ENCODE measurements at regions not wholly inside any gene's neighbourhood (a gene's known extent, or its start where the extent isn't known, plus 50 kb on each side); places are given as distances from the start of the nearest gene placed in this dataset.

GRCh38 chr13:78022164-78022877 lies 103.7 kb upstream of the EDNRB start:
- DNase-seq (ENCODE audit: low read depth), result peak; percentile 92

DNA sequence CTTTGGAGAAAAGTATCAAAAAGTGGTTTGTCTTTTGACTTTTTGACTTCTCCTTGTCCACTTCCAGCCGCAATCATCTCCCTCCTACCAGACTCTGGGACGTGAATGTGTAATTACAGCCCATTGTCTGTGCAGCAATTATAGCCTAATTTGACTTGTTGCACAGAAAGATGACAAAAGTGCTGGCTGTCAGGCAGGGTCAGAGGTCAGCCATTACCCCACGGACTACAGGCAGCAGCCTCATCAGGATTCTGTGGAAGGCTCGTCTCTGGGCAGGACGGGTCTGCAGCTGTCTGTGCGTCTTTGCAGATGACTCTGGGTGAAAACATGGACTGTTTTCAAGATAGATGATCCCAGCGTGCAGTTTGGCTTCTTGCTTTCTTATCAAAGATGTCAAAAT lies 102.2 kb upstream of the EDNRB start:
- DNase-seq (ENCODE audit: low read depth), result no peak

DNA sequence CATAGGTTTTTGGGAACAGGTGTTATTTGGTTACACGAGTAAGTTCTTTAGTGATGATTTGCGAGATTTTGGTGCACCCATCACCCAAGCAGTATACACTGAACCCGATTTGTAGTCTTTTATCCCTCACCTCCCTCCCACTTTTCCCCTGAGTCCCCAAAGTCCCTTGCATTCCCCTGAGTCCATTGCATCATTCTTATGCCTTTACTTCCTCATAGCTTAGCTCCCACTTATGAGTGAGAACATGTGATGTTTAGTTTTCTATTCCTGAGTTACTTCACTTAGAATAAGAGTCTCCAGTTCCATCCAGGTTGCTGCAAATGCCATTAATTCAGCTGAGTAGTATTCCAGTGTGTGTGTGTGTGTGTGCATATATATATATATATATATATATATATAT lies 97.2 kb upstream of the EDNRB start:
- DNase-seq (ENCODE audit: low read depth), result no peak

DNA sequence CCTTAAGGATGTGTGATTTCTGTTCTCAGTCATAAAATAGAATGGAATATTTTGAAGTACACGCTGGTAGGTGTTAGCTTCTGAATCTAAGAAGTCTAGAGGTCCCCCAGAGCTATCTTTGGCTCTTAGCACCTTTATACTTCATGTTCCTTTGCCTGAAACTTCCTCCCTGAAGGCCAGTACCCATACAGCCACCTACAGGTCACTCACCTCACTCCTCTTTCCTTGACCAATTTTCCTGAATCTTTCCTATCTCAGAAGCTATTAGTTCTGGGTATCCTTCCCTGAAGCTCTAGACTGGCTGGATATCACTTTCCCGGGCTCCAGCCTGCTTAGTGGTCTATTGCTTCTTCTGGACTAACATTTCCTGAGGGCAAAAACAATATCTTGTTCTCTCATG lies 93.4 kb upstream of the EDNRB start:
- DNase-seq (ENCODE audit: low read depth), result no peak

- DNase-seq (ENCODE audit: low read depth), result no peak
These were observed 86.2 kb upstream of the EDNRB start for GRCh38 chr13:78004821-78005220.

DNA sequence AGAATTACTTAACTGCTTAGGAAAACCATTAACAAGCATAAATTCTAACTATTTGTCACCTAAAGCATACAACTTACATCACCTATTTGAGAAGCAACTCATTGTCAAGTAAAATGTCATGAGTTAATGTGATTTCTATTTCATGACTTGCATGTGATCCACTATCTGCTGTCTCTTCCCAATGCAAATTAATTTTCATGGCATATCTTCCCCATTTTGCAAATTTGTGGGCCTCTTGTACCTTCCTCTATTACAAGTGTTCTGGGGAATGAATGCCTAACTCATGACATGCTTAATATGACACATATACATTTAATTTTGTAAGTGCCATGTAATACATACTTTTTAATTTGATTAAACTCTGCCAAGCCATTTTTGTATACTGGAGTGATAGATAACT lies 81.1 kb upstream of the EDNRB start:
- no peak for DNase-seq (ENCODE audit: low read depth)

- DNase-seq (ENCODE audit: low read depth), result no peak
These were observed 75.5 kb upstream of the EDNRB start for GRCh38 chr13:77994166-77994565.

GRCh38 chr13:77991003-77991402 lies 72.4 kb upstream of the EDNRB start:
- no peak for DNase-seq (ENCODE audit: low read depth)

DNA sequence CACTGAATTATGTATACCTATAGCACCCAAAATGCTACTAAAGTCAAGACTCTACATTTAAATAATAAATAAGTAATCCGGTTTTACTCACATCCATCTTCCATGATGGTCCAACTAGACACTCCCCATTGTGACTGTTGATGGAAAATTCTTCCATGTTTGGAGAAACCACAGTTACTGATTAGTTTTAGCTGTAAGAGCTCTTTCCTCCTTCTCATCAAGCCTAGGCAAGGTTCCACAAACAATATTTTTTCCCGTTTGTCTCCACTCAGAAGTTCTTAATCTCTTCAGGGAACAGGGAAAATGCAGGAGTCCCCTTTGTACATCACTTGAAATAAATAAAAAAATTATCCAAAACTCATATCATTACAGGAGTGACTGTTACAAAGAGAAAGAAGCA lies 70.7 kb upstream of the EDNRB start:
- DNase-seq (ENCODE audit: low read depth), result no peak

GRCh38 chr13:77988355-77988754 lies 69.7 kb upstream of the EDNRB start:
- no peak for DNase-seq (ENCODE audit: low read depth)

GRCh38 chr13:77986713-77987112 lies 68.1 kb upstream of the EDNRB start:
- DNase-seq (ENCODE audit: low read depth), result no peak

DNA sequence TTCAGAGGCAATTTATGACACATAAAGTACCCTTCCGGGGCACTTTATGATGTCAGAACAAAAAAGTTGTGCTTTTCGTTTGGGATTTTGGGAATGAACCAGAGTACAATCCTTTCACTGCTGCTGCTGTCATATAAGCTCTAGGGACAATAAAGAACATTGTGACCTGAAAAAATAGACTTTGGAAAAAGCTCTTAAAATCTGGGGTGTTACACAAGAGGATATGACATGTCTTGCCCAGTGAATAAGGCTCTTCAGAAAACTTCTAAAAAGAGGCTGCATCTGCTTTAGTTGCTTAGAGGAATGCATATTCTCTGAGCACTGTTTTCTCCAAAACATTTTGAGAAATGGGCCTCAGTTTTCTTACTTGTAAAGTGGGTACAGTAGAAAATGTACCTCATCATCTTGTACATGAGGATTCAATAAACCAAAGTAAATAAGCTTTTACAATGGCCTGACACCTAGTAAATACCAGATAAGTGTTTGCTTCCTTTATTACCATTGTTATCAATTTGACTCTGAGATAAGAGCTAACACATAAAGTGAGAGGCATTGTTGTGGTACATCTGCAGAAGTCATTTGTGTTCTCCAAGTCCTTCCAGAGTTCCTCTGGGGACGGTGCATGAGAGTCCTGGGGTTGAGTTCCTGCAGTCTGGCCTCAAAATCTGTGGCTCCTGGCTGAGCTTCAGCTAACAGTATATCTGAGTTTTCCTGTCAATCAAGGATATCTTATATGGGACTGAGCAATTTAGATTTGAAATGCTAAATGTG lies 67.4 kb upstream of the EDNRB start:
- DNase-seq (ENCODE audit: low read depth), result no peak

GRCh38 chr13:77981281-77981881 lies 62.8 kb upstream of the EDNRB start:
- DNase-seq (ENCODE audit: low read depth), result no peak

GRCh38 chr13:77980592-77980991 lies 62.0 kb upstream of the EDNRB start:
- peak; percentile 61 for DNase-seq (ENCODE audit: low read depth)

DNA sequence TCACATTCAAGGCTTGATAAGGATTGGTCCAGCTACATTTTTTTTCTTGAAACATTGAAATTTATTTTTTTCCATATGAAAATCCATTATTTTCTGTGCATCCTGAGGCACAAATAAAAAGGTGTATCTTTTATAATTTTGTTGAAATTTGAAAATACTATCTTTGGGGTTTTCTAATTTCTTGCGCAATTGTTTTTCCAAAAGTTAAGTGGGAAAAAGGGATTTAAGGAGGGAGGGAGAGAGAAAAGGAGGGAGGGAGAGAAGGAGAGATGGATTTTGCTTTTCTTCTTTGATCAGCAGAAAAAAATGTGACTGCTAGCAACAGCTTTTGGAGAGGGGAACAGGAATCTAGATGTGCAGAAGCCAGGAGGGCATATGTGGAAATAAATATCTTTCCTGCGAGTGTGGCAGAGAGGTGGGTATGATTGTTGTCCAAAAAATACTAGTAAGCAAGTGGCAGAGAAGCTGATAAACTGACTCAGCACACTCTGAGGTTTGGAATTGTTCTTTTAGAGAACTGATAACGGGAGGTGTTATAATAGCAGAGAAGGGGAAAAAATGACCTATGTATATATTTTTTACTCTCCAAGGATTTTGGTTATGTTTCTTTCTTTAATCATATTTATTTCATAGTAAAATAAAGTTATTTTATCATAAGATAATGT lies 61.2 kb upstream of the EDNRB start:
- no peak for DNase-seq (ENCODE audit: low read depth)

GRCh38 chr13:77975358-77976042 lies 56.9 kb upstream of the EDNRB start:
- DNase-seq (ENCODE audit: low read depth), result no peak

DNA sequence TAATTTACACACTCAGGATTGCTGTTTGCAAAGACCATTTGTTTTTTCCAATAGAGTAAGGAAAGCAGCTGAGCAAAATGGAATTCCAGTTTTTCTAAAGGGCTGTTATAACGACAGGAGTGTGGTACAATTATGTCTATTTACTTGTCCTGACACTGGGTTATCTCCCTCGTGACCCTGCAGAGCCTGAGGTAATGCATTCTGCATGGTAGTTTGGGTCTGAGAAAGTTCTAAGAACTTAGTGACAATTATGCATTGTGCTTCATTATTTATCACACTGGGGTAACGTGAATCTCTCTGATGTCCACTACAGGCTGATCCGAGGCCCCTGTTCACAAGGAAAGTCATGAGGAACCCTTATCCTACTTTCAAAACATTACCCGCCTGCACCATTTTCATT lies 50.7 kb upstream of the EDNRB start:
- DNase-seq (ENCODE audit: low read depth), result no peak

Measured in HT1080 (cell line).